ENCODE measurements at regions not wholly inside any gene's neighbourhood (a gene's known extent, or its start where the extent isn't known, plus 50 kb on each side); places are given as distances from the start of the nearest gene placed in this dataset.
"Not testable (repeated sequence)": the region's sequence is repeated elsewhere in the genome, so short reads cannot be mapped to it uniquely, and the experiment has no call there.

DNA sequence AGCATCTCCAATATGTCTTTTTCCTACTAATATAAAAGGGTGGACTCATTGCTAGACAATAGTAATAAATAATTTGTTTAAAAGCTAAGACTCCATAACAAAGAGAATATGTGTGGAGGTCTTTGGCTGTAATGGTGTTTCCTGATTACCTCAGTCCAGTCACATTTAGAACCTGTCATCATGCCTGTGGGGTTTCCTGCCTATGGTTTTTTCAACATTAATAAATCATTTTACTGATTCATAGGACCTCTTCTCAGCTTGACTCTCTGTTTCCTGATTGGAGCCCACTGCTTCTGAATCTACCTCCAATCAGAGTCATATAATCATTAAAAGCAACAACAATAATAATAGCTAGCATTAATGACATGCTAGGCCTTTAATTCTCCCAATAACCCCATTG is 52.4 kb upstream of the GNAI1 start:
- no peak for DNase-seq

DNA sequence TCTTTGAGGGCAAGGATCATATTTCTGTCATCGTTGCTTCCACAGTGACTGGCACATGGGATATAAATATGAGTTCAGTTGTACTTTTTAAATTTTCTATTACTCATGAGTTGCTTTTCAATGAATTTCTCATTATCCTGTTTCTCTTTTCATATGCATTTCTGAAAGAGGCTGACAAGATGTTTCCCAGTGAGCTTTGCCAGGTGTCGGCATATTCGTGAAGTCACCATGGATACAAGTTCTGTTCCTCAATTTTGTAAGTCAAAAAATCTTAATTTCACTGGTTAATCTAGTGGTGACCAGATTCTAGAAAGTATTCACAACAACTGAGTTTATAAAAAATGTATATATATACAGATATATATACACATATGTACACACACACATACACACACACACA is 55.7 kb upstream of the GNAI1 start:
- DNase-seq = no peak

DNA sequence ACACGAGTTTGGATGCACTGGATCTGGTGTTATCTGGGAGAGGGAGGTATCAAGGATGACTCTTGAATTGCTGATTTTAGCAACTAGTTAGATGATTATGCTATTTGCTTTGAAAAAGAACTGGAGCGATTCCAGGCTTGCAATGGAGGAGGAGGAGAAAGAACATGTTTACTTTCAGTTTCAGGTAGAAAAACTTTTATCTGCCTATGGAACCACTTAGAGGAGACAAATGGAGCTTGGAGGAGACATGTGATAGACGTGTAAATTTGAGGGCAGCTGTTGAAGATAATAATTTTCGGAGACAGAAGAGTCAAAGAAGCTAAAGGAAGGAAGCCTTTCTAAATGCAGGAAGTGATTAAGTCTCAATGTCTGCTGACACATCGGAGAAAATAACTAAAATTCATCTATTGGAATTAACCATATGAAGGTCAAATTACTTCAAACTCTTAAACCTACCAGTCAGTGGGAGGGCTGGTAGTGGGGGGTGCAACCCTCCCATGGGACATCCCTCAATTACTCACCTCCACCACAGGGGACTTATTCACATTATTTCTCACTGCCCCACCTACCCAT is 56.4 kb upstream of the GNAI1 start:
- peak; percentile 43 for DNase-seq

DNA sequence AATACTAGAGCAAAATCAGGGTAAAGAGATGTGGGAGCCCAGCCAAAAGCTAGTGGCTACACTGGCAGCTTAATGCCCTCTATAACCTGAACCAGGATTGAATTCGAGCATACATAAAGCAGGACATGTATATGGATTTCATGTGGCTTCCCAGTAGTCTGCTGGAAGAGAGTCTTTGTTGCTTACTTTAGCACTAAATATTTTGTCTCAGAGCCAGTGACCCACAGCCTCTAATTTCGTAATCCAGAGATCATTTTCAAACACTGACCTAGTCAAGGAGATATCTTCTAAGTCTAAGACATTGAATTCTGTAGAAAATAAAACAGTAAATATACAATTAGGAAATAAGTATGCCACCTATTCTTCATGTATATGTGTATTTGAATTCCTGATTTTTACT is 64.2 kb upstream of the GNAI1 start:
- no peak for DNase-seq

DNA sequence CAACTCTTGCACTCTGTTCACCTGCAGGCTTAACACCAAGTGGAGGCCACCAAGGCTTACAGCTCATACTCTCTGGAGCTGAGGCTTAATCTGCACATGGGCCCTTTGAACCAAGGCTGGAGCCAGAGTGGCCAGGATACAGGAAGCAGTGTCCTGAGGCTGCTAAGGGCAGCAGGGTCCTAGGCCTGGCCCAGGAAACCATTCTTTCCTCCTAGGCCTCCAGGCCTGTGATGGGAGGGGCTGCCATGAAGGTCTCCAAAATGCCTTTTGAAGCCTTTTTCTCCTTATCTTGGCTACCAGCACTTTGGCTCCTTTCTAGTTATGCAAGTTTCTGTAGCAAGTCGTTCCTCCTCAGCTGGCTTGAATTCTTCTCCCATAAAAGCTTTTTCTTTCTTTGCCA is 68.0 kb upstream of the GNAI1 start:
- no peak for DNase-seq

DNA sequence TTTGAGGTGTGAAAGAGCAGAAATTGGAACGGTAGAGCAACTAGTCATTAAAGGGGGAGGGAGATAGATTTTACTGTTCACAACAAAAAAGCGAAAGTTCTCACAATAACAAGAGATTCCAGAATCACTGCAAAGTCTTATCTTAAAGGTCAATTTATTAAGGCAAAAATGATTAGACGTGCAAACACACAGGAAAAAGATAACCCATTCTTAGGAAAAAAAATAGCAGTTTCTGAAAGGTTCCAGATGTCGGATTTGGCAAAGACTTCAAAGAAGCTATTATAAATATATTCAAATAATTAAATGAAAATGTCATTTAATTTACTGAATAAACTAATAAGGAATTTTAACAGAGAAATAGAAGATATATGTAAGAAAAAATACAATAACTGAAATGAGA is 70.8 kb upstream of the GNAI1 start:
- no peak for DNase-seq

DNA sequence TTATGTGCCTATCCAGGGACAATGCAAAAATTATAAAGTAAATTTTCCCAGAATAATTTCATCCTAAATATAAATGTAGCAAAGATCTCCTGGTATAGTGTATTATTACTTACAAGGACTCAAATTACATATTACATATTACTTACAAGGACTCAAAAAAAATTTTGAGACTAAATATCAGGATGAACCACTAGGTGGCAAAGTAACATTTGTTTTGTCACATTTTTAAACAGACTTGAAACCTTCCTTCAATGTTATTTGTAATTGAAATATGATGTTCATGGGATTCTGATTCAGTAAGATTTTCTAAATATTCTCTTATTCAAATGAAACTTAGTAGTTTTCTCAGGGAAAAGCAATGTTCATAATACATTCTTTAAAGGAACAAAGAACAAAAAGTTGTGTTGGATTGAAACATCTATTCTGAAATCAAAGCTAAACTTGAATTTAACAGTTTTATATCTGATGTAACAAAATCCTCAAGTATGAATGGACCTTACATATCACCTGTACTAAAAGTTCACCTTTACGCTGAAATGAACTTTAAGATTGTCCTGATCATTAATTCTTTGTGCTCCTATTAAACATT is 74.3 kb upstream of the GNAI1 start:
- peak; percentile 81 for DNase-seq

DNA sequence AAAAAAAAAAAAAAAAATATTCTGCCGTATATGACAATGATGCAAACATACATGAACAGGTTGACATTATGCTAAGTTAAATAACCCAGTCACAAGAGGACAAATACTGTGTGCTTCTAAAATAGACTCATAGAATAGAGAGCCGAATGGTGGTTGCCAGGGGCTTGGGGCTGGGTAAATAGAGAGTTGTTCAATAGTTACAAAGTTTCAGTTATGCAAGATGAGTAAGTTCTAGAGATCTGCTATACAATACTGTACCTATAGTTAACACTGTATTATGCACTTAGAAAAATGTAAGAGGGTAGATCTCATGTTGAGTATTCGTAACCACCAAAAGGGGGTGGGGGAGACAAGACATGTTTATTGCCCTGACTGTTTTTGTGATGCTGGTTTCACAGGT is 77.1 kb upstream of the GNAI1 start:
- no peak for DNase-seq

DNA sequence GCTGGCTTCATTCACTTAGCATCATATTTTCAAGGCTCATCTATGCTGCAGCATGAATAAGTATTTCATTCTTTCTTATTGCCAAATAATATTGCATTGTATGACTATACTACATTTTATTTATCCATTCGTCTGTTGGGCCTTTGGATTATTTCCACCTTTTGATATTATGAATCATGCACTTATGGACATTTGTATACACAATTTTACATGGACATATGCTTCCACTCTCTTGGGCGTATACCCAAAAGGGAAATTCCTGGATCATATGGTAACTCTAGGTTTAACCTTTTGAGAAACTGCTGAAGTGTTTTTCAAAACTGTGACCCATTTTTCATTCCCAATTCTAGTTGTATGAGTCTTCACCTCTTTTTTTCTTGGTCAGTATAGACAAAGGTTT is 80.3 kb upstream of the GNAI1 start:
- DNase-seq = no peak

DNA sequence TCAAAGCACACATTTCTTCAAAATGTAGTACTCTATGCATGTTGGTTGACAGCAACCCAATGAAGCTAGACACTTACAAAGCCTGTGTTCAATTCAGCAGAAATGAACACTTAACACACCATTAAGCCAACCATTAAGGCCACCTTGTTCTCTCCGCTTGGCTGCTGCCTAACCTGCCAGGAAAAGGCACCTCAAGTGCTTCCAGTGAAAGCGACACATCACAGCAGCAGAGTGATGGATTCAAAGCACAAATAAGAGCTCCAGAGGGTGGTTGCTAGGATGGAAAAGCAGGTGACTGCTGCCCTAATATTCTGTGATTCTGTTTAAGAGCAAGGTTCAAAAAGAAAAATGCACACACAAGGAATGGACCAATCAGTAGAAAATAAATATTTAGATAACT is 81.5 kb upstream of the GNAI1 start:
- DNase-seq = no peak

DNA sequence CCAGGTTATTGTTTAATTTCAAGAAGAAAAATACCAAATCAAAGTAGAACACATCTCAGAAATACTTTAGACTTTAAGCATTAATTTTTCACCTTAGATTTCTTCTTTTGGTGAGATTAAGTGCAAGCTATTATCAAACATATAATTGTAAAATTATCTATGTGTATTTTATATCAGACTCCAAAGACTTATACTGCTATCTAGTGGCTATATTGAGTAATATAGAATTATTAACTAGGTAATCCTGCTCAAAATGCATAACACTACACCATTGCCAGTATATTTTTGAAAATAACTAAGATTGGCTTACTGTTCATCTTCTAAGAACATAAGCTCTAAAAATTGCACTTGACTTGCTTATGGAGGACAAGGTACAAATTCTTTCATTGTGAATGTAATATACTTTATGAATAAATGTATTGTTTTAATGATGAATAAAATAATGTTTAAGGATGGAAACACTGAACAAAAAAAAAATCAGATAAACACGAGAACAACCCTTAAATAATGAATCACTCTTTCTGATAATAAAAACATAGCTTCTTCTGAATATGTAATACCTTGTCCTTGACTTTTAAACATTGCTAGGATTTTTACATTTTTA is 86.7 kb upstream of the GNAI1 start:
- peak; percentile 33 for DNase-seq

DNA sequence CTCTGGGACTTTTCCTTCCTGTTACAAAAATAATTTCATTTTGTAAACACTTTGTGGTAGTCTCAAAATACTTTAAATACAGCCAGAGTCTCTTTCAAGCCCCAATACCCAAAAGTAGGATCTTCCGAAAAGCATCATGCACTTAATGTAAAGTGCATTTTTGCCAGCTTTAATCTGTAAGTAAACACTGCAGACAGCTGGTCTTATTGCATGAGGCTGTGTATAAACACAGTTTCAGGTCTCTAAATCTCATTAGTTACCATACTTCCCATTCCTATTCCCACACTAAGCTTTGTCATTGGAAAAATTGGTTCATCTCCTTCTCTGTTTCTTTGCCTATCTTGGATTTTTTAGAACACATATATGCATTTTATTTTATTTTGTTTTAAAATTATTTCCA is 87.6 kb upstream of the GNAI1 start:
- DNase-seq = no peak

DNA sequence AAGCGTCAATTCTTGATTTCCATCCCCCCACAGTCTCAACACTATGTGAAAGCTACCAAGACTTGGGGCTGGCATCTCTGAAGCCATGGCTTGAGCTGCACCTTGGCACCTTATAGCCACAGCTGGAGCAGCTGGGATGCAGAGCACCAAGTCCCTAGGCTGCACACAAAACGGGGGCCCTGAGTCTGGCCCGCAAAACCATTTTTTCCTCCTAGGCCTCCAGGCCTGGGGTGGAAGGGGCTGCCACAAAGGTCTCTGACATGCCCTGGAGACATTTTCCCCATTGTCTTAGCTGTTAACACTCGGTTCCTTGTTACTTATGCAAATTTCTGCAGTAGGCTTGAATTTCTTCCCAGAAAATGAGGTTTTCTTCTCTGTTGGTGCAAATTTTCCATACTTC is 89.8 kb upstream of the GNAI1 start:
- no peak for DNase-seq

DNA sequence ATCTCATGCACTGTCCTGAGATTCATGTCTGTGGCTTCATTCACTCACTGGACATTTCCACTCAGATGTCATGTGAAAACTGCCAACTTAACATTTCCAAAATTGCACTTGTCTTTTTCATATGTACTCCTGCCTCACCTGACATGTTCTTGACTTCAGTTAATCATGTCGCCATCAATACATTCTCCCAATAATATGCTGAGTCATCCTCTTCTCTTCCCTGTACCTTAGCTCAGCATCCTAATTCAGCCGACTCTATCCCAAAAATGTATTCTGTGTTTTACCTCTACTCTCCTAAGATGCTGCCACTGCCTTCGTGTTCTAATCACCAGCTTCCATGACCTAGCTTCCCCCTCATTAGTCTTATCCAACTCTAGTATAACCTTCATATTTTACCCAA is 93.9 kb upstream of the GNAI1 start:
- DNase-seq = no peak

DNA sequence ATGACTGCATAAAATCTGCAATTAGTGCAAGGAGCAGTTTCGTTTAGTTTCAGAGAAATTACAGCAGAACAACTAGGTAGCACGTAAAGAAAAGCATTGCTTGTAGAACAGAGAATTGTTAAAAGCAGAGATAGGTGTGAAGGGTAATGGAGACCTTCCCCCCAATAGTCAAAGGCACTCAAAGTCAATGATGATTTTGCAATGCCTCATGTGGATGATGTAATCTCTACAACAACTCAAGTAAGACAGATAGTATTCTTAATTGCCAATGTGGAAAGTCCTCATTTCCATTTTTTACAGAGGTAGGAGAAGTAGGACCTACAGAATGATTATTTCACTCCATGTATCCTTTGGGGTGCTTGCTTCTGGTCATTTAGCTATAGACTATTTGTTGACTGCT is 94.3 kb upstream of the GNAI1 start:
- no peak for DNase-seq

DNA sequence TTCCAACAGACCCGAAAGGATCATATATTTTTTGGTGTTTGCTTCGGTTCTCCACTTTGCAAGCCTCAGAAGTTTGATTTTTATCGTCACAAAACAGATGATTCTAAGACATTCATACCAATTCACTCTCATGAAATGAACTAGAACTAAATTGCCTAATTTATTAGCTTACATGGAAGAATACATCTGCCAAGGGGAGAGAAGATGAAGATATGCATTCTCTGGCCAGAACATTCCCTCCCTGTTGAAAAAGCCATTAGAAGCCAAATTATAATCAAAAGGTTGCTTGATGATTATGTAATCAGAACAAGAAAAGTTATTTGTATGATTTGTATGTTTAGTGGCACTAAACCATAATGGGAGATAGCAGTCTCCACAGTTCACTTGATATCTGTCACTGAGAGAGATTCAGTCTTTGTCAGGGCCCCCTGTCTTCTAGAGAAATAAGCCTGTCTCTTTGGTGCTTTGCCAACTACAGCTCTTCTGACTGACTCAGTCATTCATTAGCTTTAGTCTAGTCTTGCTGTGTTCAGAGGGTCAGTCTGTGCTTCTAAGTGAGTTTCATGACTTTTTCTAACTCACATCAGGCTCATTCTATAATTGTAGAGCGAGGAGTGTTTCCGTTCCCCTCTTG is 95.3 kb upstream of the GNAI1 start:
- DNase-seq = no peak

DNA sequence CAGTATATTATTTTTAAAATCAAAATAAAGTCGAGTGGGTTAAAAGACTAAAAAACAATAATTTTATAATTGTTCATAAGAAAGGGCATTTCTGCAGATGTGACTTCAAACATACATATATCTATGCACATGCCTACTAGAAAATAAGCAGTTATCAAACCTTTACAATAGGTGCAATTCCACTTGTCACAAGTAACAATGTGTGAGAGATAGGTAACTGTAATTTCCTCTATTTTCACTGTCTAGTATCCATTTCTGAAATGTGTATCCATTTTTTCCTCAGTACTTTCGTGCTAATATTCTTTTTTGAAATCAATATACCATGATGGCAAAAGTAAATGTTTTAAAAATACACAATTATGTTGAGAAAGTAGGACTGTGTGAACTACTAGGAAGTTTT is 96.9 kb upstream of the GNAI1 start:
- DNase-seq = no peak

DNA sequence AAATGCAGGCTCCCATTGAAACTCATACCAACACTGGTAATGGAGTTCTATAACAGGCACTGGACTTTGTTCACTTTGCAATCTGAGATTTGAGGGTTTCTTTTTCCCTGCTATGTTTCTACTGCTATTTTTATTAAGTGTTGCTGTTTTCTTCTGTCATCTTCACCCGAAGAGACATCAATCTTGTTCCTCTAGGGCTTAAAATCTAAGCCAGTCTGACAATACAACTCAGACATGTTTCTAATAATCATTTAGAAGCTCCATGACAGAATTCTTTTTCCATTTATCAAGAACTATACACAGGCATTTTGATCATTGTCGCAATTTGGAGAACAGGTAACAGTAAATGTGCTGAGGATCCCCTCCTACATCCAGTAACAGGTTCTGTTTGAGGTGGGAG is 98.5 kb upstream of the GNAI1 start:
- no peak for DNase-seq

DNA sequence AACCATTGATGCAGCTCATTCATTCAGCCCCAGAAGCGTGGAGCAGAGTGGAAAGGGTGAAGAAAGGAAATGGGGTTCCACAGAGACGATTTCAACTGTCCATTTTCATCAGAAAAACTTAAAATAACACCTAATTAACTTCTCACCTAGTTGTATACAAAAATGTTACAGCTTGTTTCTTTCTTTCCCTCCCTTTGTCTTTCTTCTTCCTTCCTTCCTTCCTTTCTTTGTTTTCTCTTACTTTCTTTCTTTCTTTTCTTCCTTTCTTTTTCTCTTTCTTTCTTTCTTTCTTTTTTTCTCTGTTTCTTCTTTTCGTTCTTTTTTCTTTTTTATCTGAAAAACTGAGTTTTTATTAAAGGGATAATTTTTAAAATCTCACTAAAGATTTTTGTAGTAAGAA is 105.9 kb upstream of the GNAI1 start:
- DNase-seq = no peak

DNA sequence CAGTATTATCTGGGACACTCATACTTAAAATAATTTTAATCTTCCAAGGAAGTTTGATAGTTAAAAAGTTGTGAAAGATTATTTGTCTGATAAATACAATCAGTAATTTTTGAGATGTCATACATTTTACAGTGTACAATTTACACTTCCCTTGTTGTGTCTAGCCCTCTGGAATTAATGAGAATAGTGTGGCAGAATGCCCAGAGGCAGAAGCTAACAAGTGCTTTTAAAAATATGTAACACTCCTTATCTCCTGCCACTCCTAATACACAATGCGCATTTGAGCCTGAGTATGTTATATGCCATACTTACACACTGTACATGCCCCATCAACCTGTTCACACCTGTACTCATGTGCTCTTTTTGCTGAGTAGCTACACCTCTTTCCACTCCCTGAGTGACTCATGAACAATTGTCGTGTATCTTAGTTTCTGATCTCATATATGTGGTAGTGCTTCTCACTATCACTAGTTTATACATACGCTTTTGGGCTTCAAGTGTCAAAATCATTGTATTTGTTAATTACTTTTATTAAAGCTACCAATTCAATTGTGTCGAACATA is 106.9 kb upstream of the GNAI1 start:
- no peak for DNase-seq

DNA sequence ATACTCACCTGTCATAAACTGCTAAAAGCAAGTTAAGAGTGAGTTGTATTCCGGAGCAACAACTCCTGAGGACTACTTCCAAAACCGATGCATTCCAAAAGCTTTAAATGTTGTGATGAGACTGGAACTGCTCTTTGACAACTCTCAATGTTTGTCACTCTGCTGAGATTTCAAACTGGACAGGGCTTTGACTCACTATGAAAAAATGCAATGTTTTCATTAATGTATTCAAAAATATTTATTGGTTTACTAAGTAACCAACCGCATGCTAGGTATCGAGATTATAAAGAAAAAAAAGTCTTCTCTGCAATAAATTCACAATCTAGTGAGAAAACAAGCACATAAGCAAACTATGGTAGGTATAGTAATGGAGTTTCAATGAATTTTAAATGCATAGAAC is 107.9 kb upstream of the GNAI1 start:
- DNase-seq = no peak

DNA sequence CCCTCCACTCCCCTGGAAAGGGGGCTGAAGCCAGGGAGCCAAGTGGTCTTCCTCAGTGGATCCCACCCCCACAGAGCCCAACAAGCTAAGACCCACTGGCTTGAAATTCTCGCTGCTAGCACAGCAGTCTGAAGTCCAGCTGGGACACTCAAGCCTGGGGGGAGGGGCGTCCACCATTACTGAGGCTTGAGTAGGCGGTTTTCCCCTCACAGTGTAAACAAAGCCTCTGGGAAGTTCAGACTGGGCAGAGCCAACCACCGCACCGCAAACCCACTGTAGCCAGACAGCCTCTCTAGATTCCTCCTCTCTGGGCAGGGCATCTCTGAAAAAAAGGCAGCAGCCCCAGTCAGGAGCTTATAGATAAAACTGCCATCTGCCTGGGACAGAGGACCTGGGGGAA is 114.4 kb upstream of the GNAI1 start:
- not testable (repeated sequence) for DNase-seq

DNA sequence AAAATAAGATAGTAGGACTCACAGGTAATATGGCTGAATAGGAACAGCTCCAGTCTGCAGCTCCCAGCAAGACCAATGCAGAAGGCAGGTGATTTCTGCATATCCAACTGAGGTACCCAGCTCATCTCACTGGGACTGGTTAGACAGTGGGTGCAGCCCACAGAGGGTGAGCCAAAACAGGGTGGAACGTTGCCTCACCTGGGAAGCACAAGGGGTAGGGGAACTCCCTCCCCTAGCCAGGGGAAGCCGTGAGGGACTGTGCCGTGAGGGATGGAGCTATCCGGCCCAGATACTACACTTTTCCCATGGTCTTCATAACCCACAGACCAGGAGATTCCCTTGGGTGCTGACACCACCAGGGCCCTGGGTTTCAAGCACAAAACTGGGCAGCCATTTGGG is 114.8 kb upstream of the GNAI1 start:
- DNase-seq = not testable (repeated sequence)

All from hematopoietic multipotent progenitor cell treated with erythropoietin and hydrocortisone succinate and interleukin-3 and kit ligand, for 4 days (in vitro differentiated cells).